Brain pericyte (primary cell): ENCODE measurements at regions not wholly inside any gene's neighbourhood (a gene's known extent, or its start where the extent isn't known, plus 50 kb on each side); places are given as distances from the start of the nearest gene placed in this dataset.

Source experiments
- DNase-seq: peaks from one replicate; pipeline ENCODE4 v3.0.0-alpha.2; 2012; ENCODE audit warnings: low read depth, low spot score

DNA sequence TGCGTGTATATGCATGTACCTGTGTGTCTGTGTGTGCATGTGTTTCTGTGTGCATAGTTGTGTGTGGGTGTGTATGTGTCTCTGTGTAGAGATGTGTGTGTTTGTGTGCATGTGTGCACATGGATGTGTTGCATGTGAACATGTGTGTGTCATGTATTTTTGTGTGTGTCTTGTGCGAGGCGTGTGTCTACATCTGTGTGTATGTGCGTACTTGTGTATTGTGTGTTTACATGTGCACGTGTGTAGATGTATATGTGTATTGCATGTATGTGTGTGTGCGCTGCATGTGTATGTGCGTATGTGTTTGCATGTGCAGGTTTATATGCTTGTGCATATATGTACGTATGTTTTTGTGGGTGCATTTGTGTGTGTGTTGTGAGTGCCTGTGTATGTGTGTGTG, 735.2 kb downstream of the GALR1 start:
- no peak for DNase-seq

DNA sequence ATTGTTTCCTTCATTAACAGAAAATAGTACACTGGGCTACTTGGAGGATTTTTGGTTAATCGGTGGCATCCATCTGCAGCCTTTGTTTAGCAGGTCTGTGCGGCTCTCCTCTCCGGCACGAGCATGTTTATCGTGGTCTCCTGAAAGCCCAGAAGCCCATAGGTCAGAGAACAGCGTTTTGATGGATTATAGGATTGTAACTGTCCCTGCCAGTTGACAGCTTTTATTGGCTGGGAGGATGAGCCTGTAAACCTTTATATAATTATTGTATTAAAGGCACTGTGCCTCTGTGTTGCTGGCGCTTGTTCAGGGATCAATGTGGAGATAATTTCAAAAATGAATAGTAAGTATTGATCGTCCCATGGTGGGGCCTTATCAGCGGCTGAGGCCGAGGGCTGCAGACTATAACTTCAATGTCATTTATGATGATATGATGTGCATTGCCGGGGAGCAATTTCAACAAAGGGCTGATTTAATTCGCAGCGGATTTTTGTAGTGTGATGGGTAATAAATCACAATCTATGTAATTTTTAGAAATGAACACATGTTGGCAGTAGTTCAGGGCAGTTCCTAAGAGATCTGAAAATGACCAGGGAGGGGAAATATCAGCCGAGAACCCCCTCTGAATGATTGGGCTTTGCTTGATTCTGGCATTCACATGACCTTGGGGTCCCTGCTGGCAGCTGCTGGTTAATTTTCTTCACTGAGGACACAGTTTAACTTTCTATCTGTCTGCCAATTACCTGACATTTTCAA, 736.1 kb downstream of the GALR1 start:
- DNase-seq, result no peak

DNA sequence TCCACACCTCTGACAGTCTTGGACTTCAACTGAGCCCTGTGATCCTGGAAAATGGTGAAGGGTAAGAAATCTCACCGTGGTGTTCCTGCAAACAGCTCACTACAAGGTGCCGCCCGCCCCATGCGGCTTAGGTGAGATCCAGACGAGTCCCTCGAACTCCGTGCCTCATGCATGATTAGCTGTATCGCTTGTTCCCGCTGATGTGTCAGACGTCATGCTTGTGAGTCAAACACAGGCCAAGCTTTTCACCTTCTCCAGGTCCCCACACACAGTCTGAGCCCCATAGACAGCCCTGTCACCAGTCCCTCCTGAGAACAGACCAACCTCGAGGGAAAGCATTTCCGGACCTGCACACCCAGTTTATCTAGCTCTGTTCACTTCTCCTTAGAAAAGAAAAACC, 740.5 kb downstream of the GALR1 start:
- DNase-seq, result no peak

DNA sequence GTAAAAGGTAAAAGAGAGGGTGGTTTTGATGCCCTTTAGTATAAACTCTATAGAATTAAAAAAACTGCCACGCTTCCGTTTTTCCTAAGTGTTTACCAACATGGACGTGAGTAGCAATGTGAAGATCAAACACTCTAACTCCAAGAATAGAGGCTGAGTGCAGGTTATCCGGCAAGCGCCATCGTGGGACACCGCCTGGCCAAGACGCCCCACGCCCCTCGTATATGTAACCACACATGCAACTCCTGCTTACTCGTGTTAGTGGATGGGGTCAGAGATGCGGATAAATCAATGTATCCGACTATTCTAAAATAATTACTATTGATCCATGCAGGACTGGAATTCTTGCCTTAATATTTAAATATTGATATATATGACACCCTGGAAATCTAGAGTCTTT, 741.3 kb downstream of the GALR1 start:
- DNase-seq, result no peak

DNA sequence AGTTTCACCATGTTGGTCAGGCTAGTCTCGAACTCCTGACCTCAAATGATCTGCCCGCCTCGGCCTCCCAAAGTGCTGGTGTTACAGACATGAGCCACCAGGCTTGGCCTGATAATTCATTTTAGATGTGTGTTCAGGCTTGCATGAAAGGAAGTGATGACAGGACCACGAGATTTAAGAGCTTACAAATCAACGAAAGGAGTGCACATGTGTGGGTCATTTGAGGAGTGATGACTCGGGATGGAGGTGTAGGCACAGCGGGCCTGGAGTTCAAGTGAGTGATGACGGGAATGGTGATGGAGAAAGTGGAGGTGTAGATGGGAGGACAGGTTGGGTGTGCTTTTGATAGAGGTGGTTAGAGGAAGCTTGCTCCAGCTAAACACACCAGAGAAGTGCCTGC, 742.4 kb downstream of the GALR1 start:
- no peak for DNase-seq

DNA sequence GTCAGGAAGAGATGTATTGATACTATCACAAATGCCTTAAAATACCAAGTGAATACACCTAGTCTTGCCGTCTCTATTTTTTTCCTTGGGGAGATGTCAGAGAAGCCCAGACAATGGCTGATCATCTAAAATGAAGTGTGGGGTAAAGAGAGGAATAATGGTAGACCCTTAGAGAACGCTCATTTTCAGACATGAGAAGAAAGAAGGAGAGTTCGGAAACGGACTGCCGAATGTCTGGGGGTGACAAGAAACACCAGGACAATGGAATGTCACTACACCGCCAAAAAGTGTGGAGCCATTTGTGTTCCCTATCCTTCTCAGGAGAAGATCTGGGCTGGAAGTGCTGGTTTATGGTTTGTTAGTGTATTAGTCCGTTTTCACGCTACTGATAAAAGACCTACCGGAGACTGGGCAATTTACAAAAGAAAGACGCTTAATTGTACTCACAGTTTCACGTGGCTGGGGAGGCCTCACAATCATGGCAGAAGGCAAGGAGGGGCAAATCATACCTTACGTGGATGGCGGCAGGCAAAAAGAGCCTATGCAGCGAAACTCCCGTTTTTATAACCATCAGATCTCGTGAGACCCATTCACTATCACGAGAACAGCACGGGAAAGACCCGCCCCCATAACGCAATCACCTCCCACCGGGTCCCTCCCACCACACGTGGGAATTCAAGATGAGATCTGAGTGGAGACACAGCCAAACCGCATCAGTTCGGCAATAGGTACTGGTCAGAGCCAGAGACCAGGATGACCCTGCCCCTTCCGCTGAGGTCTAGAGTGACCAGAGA, 743.7 kb downstream of the GALR1 start:
- DNase-seq, result no peak

DNA sequence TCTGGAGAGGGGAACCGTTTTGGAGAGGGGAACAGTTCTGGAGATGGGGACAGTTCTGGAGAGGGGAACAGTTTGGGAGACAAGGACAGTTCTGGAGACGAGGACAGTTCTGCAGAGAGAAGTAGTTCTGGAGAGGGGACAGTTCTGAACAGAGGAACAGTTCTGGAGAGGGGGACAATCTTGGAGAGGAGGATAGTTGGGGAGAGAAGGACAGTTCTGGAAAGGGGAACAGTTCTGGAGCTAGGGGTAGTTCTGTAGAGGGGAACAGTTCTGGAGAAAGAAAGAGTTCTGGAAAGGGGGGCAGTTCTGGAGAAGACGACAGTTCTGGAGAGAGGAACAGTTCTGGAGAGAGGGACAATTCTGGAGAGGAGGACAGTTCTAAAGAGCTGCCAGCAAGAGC, 745.9 kb downstream of the GALR1 start:
- DNase-seq, result no peak

DNA sequence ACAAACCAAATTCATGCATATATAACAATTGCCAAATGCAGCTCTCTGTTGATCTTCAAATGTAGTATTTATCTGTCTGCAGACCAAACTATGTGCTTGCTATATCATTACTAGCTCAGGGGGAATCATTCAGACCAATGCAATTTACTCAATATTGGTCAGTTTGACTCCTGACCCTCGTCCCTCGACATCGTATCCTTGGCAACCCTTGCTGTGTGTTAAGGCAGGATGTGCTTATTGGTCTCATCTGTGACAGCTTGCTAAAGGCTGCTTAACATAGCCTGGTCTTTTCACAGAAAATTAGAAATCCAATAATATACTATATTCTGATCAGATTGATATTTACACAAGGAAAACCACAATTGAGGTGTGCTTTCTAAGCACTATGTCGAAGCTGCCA, 747.1 kb downstream of the GALR1 start:
- no peak for DNase-seq

DNA sequence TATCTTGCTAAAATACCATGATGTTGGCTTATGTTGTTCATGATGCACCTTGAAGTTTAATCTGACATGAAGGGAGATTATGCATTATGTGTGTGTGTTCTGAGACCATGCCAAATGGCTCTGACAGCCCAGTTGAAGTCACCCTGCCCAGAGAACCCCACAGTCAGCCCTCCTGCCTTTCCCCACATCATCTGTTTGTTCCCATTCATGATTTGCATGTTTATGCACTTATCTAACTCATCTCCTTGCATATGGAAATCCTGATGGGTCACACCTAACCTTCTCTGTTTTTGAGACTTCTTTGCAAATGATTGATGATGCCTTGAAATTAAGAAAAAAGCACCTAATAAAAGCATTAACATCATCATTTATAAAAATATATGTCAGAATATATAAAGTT, 752.2 kb downstream of the GALR1 start:
- DNase-seq, result no peak

DNA sequence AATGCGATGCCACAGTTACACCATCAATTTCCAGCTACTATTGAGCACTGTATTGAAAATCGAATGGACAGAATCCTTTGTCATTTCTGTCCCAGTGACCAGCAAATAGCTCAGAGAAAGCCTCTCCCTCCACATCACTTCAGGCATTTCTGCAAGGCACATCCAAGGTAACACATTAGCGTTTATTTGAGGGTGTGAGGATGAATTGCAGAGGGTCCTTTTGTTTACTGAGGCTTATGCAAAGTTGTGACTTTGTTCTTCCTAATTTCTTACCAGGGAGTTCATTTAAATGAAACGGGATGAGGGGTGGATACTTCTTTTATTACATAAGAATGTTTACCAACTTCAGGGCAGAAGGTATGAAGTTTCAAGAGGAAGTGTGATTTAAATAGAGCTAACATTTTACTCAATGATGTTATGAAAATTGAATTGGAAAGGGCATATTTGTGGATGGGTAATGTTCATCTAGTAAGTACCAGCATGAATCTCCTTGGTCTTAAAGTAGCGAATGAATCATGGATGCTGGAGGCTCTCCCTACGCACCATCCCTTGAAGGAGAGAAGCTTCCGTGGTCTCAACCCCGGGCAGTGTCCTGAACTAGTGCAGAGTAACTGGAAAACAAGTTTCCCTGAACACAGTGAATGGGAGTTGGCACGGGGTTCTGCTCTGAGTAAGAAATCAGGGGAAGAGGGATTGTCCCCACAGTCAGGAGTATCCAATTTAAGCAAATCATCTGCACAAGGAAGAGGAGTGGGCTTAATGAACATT, 756.5 kb downstream of the GALR1 start:
- DNase-seq, result no peak

DNA sequence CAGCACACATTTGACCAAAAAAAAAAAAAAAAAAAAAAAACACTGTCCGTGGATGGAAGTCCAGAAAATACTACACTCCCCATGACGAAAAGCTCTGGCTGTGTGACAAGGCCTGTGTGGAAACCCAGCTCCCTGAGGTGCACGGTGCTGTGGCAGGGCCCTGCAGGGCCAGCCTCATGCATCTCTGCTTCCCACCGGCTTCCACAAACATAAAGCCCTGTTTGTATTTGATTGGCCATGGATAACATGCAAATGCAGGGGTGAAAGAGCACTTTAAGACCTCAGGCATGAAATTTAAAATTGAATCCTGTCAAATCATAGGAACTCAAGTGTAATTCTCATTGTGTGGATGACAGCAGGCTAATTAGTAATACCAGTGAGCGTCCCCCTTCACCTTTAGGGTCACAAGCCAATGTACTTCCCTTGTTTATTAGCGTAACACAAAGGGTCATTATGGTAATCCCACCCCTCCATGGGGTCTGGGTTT, 757.2 kb downstream of the GALR1 start:
- DNase-seq, result no peak

DNA sequence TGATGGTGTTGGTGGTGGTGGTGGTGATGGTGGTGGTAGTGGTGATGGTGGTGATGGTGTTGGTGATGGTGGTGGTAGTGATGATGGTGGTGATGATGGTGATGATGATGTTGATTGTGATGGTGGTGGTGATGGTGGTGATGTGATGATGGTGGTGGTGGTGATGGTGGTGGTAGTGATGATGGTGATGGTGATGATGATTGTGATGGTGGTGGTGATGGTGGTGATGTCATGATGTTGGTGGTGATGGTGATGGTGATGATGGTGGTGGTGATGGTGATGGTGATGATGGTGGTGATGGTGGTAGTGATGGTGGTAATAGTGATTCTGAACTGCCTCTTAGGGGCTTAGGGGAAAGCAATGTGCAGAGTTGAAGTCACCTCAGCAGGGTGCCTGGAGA, 760.7 kb downstream of the GALR1 start:
- no peak for DNase-seq

DNA sequence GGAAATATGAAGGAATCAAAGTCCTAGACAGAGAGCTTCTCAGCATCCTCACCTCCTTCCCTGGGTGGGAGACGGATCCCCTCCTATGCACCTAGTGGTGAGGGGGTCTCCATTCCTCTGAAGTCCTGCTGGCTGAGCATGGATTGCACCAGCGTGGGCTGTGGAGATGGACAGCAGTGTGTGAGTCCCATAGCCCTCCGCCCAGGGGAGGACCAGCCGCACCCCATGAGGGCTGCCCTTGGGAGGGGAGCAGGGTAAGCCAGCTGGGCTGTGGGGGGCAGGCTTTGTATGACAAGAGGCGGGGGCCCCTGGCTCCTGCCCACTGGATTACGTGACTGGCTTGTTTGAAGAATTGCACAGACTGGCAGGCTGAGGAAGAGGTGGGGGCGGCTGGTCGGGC, 768.2 kb downstream of the GALR1 start:
- no peak for DNase-seq

DNA sequence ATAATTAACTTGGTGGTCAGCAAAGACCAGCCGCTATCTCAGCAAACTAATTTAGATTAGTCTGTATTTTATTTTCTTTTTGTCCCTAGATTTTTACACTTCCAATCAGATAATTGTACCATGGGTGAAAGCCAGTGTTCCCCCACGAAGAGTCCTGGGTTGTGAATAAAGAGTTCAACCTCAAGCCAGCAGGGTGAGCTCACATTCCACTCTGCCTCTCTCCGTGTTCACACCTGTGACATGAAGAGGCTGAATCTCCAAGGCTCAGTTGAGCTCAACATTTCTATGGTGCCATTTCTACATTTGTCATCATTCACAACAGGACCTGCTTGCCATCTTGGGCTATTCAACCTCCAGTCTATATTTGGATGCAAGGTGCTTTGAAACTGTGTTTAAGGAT, 771.5 kb downstream of the GALR1 start:
- DNase-seq, result no peak

DNA sequence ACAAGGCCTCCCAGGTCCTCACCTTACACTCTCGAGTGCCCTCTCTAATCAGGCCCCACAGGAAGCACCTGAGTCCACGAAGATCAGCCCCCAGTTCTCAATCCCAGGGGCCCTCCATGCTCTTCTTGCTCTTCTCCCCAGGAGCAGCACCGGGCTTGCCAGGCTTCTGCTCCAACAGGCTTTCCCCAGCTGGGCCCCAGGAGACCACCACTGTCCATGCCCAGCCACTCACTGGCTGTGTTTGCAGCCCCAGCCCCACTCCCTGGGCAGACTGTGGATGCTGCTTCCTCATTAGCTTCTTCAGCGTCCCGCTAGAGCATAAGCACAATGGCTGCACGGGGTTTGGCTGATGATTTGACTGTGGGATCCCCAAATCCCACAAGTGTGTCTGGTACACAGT, 781.9 kb downstream of the GALR1 start:
- no peak for DNase-seq

DNA sequence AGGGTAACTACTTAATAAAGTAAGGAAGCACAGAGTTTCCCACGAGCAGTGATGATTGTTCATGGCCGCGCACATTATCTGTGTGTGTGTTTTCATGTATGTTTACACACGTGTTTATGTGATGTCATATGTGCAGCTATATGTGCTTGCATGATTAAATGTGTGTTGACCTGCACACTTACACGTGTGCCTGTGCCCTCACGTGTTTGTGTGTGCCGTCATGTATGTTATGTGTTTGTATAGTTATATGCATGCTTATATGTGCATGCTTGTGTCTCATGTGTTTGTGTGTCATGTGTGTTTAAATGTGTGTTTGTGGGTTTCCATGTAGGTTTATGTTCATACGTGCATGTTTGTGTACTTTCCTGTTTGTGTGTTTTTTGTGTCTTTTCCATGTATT, 782.3 kb downstream of the GALR1 start:
- no peak for DNase-seq

DNA sequence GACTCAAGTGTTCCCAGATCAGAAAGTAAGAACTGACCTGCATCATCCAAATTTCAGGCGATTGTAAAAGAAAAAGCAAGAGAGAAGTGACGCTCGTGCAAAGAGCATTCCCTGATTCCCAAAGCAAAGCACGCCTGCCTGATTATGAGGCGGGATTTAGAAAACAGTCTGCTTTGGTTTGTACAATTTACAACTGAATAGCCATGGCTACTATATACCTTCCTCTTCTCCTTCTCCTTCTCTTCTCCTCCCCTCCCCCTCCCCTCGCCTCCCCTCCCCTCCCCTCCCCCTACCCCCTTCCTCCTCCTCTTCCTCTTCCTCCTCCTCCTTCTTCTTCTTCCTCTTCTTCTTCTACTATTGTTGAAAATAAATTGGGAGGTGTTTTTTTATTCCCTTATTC, 782.9 kb downstream of the GALR1 start:
- no peak for DNase-seq

DNA sequence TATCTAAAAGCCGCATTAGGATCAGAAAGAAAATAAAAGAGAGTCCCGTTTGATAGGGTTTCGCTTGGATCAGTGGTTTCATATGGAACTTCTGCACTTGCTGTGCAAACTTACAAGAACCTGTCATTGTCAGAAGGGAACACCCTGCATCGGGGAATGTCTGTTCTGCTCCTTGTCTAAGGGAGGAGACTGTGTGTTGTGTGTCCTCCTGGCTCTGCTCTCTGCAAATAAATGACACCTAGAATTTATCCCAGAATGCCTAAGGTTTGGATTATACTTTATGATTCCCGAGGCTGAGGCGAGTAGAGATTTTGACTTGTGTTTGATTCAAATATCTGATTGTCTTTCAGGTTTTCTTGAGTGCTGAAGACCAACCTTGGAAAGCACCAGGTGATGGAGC, 785.1 kb downstream of the GALR1 start:
- DNase-seq, result no peak

DNA sequence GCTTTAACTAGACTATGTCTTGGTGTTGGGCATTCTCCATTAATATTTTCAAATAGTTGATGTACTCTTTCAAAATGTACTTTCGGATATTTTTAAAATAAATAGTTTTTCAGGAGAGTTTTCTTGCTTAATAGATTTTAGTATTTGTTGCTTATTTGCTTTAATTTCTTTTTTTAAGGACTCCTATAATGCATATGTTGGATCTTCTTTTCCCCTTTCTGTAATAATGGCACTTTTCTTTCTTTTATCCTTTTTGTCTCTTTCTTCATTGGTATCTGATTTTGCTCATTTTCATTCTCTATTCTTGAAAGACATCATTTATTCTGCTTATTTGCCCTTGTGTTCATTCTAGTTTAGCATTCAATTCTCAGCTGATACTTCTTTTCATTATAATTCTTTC, 791.6 kb downstream of the GALR1 start:
- no peak for DNase-seq

DNA sequence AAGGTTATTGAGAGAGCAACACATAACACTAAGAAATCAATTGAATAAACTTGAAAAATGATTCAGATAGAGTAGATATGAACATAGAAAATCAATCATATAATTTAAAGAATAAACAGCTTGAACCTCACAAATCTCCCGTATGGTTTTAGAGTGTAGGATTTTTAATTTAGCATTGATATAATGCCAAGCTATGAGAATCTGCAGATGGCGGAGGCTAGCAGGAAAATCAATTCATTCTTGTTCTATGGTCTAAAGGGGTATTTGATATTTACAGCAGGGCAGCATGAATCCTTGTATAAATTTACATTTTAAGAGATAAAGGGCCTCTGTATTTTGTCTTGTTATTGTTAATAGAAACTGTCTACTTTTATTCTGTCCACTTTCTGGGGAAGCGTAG, 797.0 kb downstream of the GALR1 start:
- no peak for DNase-seq

DNA sequence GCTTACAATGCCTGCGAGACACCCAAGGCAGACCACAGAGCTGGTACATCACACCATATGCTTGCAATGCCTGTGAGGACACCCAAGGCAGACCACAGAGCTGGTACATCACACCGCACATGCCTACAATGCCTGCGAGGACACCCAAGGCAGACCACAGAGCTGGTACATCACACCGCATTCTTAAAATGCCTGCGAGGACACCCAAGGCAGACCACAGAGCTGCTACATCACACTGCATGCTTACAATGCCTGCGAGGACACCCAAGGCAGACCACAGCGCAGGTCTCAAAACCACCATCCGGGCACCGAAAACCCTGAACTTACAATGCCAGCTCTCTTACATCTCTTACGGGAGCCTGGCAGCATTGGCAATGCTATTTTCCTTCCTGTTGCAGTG, 799.6 kb downstream of the GALR1 start:
- no peak for DNase-seq

DNA sequence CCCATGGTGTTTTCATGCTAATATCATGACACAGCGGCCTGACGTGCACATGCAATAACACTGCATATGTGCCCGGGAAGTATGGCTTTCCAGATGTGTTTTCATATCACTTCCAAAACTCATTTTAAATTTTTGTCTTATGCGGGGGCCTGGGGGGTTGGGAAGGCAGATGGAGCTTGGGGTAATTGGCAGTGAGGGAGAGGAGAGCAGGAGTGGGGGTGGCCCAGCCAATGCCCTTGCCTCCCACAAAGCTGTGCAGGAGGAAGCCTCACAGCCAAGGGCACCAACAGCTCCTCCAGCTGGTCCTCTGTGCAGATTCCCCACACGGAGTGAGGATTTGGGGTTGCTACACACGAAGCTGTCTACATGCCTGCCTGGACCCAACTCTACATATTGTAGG, 805.2 kb downstream of the GALR1 start:
- no peak for DNase-seq

DNA sequence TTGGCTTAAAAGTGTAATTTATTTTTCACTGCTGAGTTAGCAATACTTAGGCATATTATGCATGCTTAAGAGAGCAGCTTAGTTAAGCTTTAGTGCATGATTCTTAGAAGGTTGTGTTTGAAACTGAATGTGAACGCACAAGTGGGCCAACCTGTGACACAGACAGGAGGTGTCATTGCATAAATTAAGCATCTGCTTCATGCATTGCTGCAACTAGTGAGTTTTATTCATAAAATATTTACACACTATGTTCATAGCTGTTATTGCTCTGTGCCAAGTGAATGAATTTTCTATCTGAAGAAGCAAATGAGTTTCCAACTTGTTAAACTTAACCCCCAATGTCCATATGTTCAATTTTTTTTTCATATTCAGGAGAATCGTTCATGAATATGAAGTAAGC, 806.4 kb downstream of the GALR1 start:
- no peak for DNase-seq
